ENCODE measurements at regions not wholly inside any gene's neighbourhood (a gene's known extent, or its start where the extent isn't known, plus 50 kb on each side); places are given as distances from the start of the nearest gene placed in this dataset.

- no peaks in the 10 kb centered on the region for H3K79me2 ChIP-seq (replicated peaks; ENCODE audit: insufficient read depth)
- no peaks in the 10 kb centered on the region for H3K9me2 ChIP-seq (ENCODE audit: insufficient read depth)
- ATAC-seq (no peak), DNase-seq (ENCODE audit: low spot score) (no peak)
- no peak overlapping the region for H3K4me2 ChIP-seq
- TF ChIP-seq POLR2AphosphoS5 (IDR thresholded peaks at IDR 0.05; ENCODE audit: low read depth) = no peak
- TF ChIP-seq ZNF114 (CRISPR knock-in tag; IDR thresholded peaks at IDR 0.05) = no peak
- TF ChIP-seq STAT1 (IDR thresholded peaks at IDR 0.05; ENCODE audit: unreplicated experiment) = no peak
- no peak for TF ChIP-seq CTCF (conservative IDR thresholded peaks at IDR 0.05; ENCODE audit: low read depth in 2 of 2)
- no peak for TF ChIP-seq REST (IDR thresholded peaks at IDR 0.05; ENCODE audit: unreplicated experiment)
- TF ChIP-seq ETS1 (IDR thresholded peaks at IDR 0.05) = no peak
- TF ChIP-seq ZNF331 (CRISPR knock-in tag; IDR thresholded peaks at IDR 0.05; ENCODE audit: low read depth) = no peak
- TF ChIP-seq JUNB (IDR thresholded peaks at IDR 0.05; ENCODE audit: unreplicated experiment) = no peak
- no peak for TF ChIP-seq ZNF462 (CRISPR knock-in tag; IDR thresholded peaks at IDR 0.05)
- no peak for TF ChIP-seq NANOG (IDR thresholded peaks at IDR 0.05; ENCODE audit: borderline replicate concordance)
- Mint-ChIP-seq H3K4me1 (no peaks in the 10 kb centered on the region), H3K36me3 (ENCODE audit: low read depth) (no peaks in the 10 kb centered on the region), H3K27ac (no peak overlapping the region), H3K4me3 (no peak overlapping the region), H3K27me3 (ENCODE audit: insufficient read depth, low read depth, poor library complexity) (peaks cover 4% of the 10 kb centered on the region), H3K9me3 (no peaks in the 10 kb centered on the region)
- no peaks in the 10 kb centered on the region for H3K36me3 ChIP-seq (ENCODE audit: insufficient read depth)
- no peak overlapping the region for H3K4me3 ChIP-seq
- H3F3A ChIP-seq (replicated peaks; ENCODE audit: low read depth) = no peaks in the 10 kb centered on the region
- no peaks in the 10 kb centered on the region for H3K27me3 ChIP-seq (ENCODE audit: insufficient read depth)
- no peak overlapping the region for H3K27ac ChIP-seq (ENCODE audit: low read depth)
- H2AFZ ChIP-seq = no peak overlapping the region
- H3K4me1 ChIP-seq (ENCODE audit: insufficient read depth) = no peaks in the 10 kb centered on the region
- H4K20me1 ChIP-seq (replicated peaks; ENCODE audit: insufficient read depth) = no peaks in the 10 kb centered on the region
Observed at GRCh38 chr12:47312147-47312546, 232.4 kb upstream of the AMIGO2 start.

All from GM23338 (cell line).